Glutamatergic neuron (in vitro differentiated cells): ENCODE measurements at regions not wholly inside any gene's neighbourhood (a gene's known extent, or its start where the extent isn't known, plus 50 kb on each side); places are given as distances from the start of the nearest gene placed in this dataset.
"Not testable (repeated sequence)": the region's sequence is repeated elsewhere in the genome, so short reads cannot be mapped to it uniquely, and the experiment has no call there.

Source experiments
- DNase-seq: peaks from one replicate; pipeline ENCODE4 v3.0.0; 2022
- H3K27ac Mint-ChIP-seq: one replicate; pipeline ENCODE4 v1.8.0; 2020; ENCODE audit warnings: mild to moderate bottlenecking, mixed read lengths, inconsistent platforms; ENCODE audit not compliant: unreplicated experiment
- H3K27me3 Mint-ChIP-seq: one replicate; pipeline ENCODE4 v1.8.0; 2020; ENCODE audit warnings: mild to moderate bottlenecking, moderate library complexity, mixed read lengths, inconsistent platforms; ENCODE audit not compliant: unreplicated experiment
- H3K36me3 Mint-ChIP-seq: one replicate; pipeline ENCODE4 v1.8.0; 2020; ENCODE audit warnings: mild to moderate bottlenecking, mixed read lengths, inconsistent platforms; ENCODE audit not compliant: unreplicated experiment
- H3K4me1 Mint-ChIP-seq: one replicate; pipeline ENCODE4 v1.8.0; 2020; ENCODE audit warnings: mild to moderate bottlenecking, low read depth, mixed read lengths, inconsistent platforms; ENCODE audit not compliant: unreplicated experiment
- H3K4me3 Mint-ChIP-seq: one replicate; pipeline ENCODE4 v1.8.0; 2020; ENCODE audit warnings: mild to moderate bottlenecking, mixed read lengths, inconsistent platforms; ENCODE audit not compliant: unreplicated experiment
- H3K9me3 Mint-ChIP-seq: one replicate; pipeline ENCODE4 v1.8.0; 2020; ENCODE audit warnings: mild to moderate bottlenecking, moderate library complexity, mixed read lengths, inconsistent platforms; ENCODE audit not compliant: unreplicated experiment
- TF ChIP-seq, protein P1 (sequence below): fragments of 200-600 bp; sonication (generic); IDR thresholded peaks from one replicate; pipeline ENCODE4 v1.5.0; 2021; ENCODE audit not compliant: partially characterized antibody, unreplicated experiment

- Mint-ChIP-seq H3K27ac (no peak overlapping the region), H3K9me3 (no peaks in the 10 kb centered on the region), H3K36me3 (no peaks in the 10 kb centered on the region), H3K4me1 (no peaks in the 10 kb centered on the region), H3K4me3 (no peak overlapping the region), H3K27me3 (no peaks in the 10 kb centered on the region)
- no peak for DNase-seq
- TF ChIP-seq, protein P1, sequence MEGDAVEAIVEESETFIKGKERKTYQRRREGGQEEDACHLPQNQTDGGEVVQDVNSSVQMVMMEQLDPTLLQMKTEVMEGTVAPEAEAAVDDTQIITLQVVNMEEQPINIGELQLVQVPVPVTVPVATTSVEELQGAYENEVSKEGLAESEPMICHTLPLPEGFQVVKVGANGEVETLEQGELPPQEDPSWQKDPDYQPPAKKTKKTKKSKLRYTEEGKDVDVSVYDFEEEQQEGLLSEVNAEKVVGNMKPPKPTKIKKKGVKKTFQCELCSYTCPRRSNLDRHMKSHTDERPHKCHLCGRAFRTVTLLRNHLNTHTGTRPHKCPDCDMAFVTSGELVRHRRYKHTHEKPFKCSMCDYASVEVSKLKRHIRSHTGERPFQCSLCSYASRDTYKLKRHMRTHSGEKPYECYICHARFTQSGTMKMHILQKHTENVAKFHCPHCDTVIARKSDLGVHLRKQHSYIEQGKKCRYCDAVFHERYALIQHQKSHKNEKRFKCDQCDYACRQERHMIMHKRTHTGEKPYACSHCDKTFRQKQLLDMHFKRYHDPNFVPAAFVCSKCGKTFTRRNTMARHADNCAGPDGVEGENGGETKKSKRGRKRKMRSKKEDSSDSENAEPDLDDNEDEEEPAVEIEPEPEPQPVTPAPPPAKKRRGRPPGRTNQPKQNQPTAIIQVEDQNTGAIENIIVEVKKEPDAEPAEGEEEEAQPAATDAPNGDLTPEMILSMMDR = no peak
These were observed 1966.0 kb downstream of the PCDH7 start for GRCh38 chr4:32686123-32686522.

DNA sequence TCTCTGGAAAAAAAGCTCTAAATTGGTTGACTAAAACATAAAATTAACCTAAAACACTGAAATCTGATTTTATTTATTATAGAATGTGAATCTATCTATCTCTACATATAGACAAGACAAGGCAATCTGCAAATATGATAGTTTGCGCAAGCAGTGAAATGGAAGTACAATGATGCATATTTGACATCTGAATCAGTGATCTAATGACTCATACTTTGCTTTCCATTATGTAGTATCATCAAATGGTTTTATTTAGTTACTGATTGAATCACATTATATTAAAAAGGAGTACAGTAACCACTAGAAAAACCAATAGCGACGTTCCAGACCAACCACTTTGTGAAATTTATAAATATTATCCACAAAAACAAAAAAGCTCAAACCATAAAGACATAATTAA is 1969.3 kb downstream of the PCDH7 start:
- H3K27ac Mint-ChIP-seq = no peak overlapping the region
- no peaks in the 10 kb centered on the region for H3K27me3 Mint-ChIP-seq
- no peak for DNase-seq
- no peaks in the 10 kb centered on the region for H3K4me1 Mint-ChIP-seq
- H3K36me3 Mint-ChIP-seq = no peaks in the 10 kb centered on the region
- TF ChIP-seq, protein P1 = no peak
- H3K4me3 Mint-ChIP-seq = no peak overlapping the region
- H3K9me3 Mint-ChIP-seq = no peaks in the 10 kb centered on the region

- no peaks in the 10 kb centered on the region for H3K36me3 Mint-ChIP-seq
- H3K9me3 Mint-ChIP-seq = no peaks in the 10 kb centered on the region
- no peak overlapping the region for H3K4me3 Mint-ChIP-seq
- DNase-seq = no peak
- H3K4me1 Mint-ChIP-seq = no peaks in the 10 kb centered on the region
- H3K27ac Mint-ChIP-seq = no peak overlapping the region
- no peaks in the 10 kb centered on the region for H3K27me3 Mint-ChIP-seq
- TF ChIP-seq, protein P1 = no peak
These were observed 1977.2 kb downstream of the PCDH7 start for GRCh38 chr4:32697281-32697814.

DNA sequence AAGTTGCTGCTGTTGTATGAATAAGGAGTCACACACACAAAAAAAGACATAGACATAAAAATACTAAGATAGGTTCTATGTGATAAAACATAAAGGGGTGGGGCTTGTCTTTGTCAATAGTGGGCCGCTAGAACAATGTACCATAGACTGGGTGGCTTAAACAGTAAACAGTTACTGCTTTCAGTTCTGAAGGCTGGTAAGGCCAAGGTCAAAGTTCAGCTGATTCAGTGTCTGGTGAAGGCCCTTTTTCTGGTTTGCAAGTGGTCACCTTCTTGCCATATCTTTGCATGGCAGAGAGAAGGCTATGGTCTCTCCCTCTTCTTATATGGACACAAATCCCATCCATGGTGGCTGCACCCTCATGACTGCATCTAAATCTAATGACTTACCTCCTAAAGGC is 1980.7 kb downstream of the PCDH7 start:
- Mint-ChIP-seq H3K36me3 (no peaks in the 10 kb centered on the region), H3K4me3 (no peak overlapping the region), H3K27ac (no peak overlapping the region), H3K4me1 (no peaks in the 10 kb centered on the region), H3K27me3 (no peaks in the 10 kb centered on the region), H3K9me3 (no peaks in the 10 kb centered on the region)
- TF ChIP-seq, protein P1 = no peak
- no peak for DNase-seq

DNA sequence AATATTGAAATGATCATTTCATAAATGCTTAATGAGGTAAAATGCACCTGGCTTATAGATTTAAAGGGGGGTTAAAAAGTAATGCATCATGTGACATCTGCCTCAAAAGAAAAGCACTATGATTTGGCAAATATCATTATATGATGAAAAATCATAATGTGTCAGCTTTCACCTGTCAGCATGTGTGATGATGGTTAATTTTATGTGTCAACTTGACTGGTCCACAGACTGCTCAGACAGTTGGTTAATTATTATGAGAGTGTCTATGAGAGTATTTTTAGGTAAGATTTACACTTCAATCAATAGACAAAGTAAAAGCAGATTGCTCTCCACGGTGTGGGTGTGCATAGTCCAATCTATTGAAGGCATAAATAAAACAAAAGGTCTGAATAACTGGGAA is 1986.7 kb downstream of the PCDH7 start:
- no peak overlapping the region for H3K4me3 Mint-ChIP-seq
- no peaks in the 10 kb centered on the region for H3K4me1 Mint-ChIP-seq
- H3K27me3 Mint-ChIP-seq = no peaks in the 10 kb centered on the region
- no peaks in the 10 kb centered on the region for H3K9me3 Mint-ChIP-seq
- H3K27ac Mint-ChIP-seq = no peak overlapping the region
- TF ChIP-seq, protein P1 = no peak
- DNase-seq = no peak
- H3K36me3 Mint-ChIP-seq = no peaks in the 10 kb centered on the region

DNA sequence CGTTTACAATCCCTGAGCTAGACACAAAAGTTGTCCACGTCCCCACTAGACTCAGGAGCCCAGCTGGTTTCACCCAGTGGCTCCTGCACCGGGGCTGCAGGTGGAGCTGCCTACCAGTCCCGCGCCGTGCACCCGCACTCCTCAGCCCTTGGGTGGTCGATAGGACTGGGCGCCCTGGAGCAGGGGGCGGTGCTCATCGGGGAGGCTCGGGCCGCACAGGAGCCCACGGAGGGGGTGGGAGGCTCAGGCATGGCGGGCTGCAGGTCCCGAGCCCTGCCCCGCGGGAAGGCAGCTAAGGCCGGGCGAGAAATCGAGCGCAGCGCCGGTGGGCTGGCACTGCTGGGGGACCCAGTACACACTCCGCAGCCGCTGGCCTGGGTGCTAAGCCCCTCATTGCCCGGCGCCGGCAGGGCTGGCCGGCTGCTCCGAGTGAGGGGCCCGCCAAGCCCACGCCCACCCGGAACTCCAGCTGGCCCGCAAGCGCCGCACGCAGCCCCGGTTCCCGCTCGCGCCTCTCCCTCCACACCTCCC is 1996.0 kb downstream of the PCDH7 start:
- H3K36me3 Mint-ChIP-seq, H3K4me1 Mint-ChIP-seq, H3K4me3 Mint-ChIP-seq, H3K9me3 Mint-ChIP-seq, DNase-seq, H3K27ac Mint-ChIP-seq, H3K27me3 Mint-ChIP-seq: not testable (repeated sequence)
